ENCODE measurements at regions not wholly inside any gene's neighbourhood (a gene's known extent, or its start where the extent isn't known, plus 50 kb on each side); places are given as distances from the start of the nearest gene placed in this dataset.

DNA sequence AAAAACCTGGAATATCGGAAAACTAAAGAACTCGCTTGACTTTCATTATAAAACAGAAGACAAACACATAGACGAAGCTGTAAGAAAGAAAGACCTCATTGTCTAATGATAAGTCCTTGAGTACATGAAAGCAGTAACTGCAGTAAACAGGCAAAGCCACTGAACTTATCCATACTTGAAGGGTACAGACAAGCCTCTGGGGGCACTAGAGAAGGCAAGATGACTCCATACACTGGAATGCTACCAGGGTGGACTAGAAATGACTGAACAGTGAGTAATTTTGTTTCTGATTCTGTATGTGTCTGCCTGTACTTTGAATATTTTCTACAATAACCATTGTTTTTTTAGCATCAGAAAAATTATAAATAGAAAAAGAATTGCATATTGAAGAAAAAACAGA is 507.9 kb downstream of the UQCRFS1 start:
- no peak overlapping the region for H3K4me2 ChIP-seq (ENCODE audit: control insufficient read depth, insufficient read depth)
- H4K20me1 ChIP-seq (ENCODE audit: control insufficient read depth, insufficient read depth) = no peaks in the 10 kb centered on the region
- ChIA-PET RAD21 (ENCODE audit: unreplicated experiment) (no interaction called here), SMC1A (ENCODE audit: uncharacterized antibody, unreplicated experiment) (no interaction called here), CTCF (no interaction called here), POLR2A (no interaction called here)
- no peak for DNase-seq (ENCODE audit: low read depth, low spot score)
- TF ChIP-seq CHD1 (IDR thresholded peaks at IDR 0.05; ENCODE audit: low read depth, low read length) (no peak), EP300 (IDR thresholded peaks at IDR 0.05; ENCODE audit: borderline replicate concordance in 1 of 2, control insufficient read depth in 1 of 2, low read depth in 2 of 2, low read length in 2 of 2) (no peak), ZNF274 (IDR thresholded peaks at IDR 0.05; ENCODE audit: insufficient read depth, insufficient read length) (no peak), SREBF1 (IDR thresholded peaks at IDR 0.05; ENCODE audit: low read length) (no peak), MEF2A (IDR thresholded peaks at IDR 0.05; ENCODE audit: insufficient read depth, low read depth, low read length) (no peak), TBL1XR1 (IDR thresholded peaks at IDR 0.05; ENCODE audit: low read depth, low read length) (no peak), YY1 (IDR thresholded peaks at IDR 0.05; ENCODE audit: low read depth, low read length) (no peak), SUPT20H (IDR thresholded peaks at IDR 0.05; ENCODE audit: borderline replicate concordance, control insufficient read depth, low read depth, low read length) (no peak), CBX5 (IDR thresholded peaks at IDR 0.05; ENCODE audit: low read depth) (no peak)
- TF ChIP-seq, protein P1, sequence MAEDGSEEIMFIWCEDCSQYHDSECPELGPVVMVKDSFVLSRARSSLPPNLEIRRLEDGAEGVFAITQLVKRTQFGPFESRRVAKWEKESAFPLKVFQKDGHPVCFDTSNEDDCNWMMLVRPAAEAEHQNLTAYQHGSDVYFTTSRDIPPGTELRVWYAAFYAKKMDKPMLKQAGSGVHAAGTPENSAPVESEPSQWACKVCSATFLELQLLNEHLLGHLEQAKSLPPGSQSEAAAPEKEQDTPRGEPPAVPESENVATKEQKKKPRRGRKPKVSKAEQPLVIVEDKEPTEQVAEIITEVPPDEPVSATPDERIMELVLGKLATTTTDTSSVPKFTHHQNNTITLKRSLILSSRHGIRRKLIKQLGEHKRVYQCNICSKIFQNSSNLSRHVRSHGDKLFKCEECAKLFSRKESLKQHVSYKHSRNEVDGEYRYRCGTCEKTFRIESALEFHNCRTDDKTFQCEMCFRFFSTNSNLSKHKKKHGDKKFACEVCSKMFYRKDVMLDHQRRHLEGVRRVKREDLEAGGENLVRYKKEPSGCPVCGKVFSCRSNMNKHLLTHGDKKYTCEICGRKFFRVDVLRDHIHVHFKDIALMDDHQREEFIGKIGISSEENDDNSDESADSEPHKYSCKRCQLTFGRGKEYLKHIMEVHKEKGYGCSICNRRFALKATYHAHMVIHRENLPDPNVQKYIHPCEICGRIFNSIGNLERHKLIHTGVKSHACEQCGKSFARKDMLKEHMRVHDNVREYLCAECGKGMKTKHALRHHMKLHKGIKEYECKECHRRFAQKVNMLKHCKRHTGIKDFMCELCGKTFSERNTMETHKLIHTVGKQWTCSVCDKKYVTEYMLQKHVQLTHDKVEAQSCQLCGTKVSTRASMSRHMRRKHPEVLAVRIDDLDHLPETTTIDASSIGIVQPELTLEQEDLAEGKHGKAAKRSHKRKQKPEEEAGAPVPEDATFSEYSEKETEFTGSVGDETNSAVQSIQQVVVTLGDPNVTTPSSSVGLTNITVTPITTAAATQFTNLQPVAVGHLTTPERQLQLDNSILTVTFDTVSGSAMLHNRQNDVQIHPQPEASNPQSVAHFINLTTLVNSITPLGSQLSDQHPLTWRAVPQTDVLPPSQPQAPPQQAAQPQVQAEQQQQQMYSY (CRISPR knock-in tag; IDR thresholded peaks at IDR 0.05) = no peak
- TF ChIP-seq, protein P2, sequence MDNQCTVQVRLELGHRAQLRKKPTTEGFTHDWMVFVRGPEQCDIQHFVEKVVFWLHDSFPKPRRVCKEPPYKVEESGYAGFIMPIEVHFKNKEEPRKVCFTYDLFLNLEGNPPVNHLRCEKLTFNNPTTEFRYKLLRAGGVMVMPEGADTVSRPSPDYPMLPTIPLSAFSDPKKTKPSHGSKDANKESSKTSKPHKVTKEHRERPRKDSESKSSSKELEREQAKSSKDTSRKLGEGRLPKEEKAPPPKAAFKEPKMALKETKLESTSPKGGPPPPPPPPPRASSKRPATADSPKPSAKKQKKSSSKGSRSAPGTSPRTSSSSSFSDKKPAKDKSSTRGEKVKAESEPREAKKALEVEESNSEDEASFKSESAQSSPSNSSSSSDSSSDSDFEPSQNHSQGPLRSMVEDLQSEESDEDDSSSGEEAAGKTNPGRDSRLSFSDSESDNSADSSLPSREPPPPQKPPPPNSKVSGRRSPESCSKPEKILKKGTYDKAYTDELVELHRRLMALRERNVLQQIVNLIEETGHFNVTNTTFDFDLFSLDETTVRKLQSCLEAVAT (IDR thresholded peaks at IDR 0.05) = no peak
- TF ChIP-seq, protein P3, sequence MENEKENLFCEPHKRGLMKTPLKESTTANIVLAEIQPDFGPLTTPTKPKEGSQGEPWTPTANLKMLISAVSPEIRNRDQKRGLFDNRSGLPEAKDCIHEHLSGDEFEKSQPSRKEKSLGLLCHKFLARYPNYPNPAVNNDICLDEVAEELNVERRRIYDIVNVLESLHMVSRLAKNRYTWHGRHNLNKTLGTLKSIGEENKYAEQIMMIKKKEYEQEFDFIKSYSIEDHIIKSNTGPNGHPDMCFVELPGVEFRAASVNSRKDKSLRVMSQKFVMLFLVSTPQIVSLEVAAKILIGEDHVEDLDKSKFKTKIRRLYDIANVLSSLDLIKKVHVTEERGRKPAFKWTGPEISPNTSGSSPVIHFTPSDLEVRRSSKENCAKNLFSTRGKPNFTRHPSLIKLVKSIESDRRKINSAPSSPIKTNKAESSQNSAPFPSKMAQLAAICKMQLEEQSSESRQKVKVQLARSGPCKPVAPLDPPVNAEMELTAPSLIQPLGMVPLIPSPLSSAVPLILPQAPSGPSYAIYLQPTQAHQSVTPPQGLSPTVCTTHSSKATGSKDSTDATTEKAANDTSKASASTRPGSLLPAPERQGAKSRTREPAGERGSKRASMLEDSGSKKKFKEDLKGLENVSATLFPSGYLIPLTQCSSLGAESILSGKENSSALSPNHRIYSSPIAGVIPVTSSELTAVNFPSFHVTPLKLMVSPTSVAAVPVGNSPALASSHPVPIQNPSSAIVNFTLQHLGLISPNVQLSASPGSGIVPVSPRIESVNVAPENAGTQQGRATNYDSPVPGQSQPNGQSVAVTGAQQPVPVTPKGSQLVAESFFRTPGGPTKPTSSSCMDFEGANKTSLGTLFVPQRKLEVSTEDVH (IDR thresholded peaks at IDR 0.05; ENCODE audit: low read depth, partially characterized antibody) = no peak
- no peak overlapping the region for H2AFZ ChIP-seq (ENCODE audit: control insufficient read depth, low read depth, low read length)
- H3K4me1 ChIP-seq (ENCODE audit: control insufficient read depth, insufficient read depth, low read length) = no peaks in the 10 kb centered on the region
- ATAC-seq = no peak
- no peak overlapping the region for H3K4me3 ChIP-seq
- no peak overlapping the region for H3K9ac ChIP-seq (ENCODE audit: control insufficient read depth, insufficient read depth, low read length)
- no TSS peak for BruUV-seq (replicated peaks)
- no peaks in the 10 kb centered on the region for H3K36me3 ChIP-seq (ENCODE audit: control insufficient read depth in 2 of 2, insufficient read depth in 2 of 2, low read length in 1 of 2)
- no peaks in the 10 kb centered on the region for H3K9me3 ChIP-seq (replicated peaks; ENCODE audit: control insufficient read depth, insufficient read depth, low read length)
- in situ Hi-C loops (cut with MboI) (loop anchor here (25.0 kb wide), 1 partner anchor 743 kb away; no protein-coding TSS in a partner anchor), intact Hi-C loops (cut with micrococcal nuclease; ENCODE audit: unreplicated experiment) (no loop called here)
- no peaks in the 10 kb centered on the region for H3K79me2 ChIP-seq (ENCODE audit: control insufficient read depth, insufficient read depth, low read length)
- WGBS (ENCODE audit: insufficient coverage, insufficient replicate concordance, low lambda C conversion rate, missing lambda C conversion rate) = 30% methylated on average over 3 of the region's 3 CpGs
- no peaks in the 10 kb centered on the region for H3K27me3 ChIP-seq (replicated peaks in 1 of 2; ENCODE audit: control insufficient read depth in 2 of 2, insufficient read depth in 2 of 2, low read length in 1 of 2)
- H3K27ac ChIP-seq (ENCODE audit: control insufficient read depth, insufficient read depth) = no peak overlapping the region
- no peak for FAIRE-seq
